ENCODE measurements at regions not wholly inside any gene's neighbourhood (a gene's known extent, or its start where the extent isn't known, plus 50 kb on each side); places are given as distances from the start of the nearest gene placed in this dataset.

DNA sequence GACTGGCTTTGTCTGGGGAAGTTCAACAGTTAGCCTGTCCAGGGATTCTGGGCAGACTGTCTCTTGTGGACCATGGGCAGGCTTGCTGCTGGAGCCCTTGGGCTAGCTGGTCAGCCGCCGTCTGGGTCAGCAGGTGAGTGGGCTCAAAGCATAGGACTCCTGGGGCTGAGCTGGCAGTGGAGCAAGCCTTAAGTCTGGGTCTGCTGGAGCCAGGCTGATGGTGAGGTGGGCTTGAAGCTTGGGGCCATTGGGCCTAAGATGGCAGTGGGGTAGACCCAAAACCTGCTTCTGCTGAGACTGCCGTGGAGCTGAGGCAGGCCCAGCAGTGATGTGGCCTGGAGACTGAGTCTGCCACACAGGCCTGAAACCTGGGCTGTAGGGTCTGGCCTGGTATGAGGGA lies 645.1 kb downstream of the RAPGEF2 start:
- no TSS peak for BruUV-seq (replicated peaks)
- WGBS (ENCODE audit: low lambda C conversion rate), result no CpG with 5 or more reads among the region's 3 CpGs

More for the DNA sequence above, 645.1 kb downstream of the RAPGEF2 start:
- intact Hi-C loops (cut with micrococcal nuclease; ENCODE audit: unreplicated experiment), result no loop called here
- H3K9ac ChIP-seq (ENCODE audit: insufficient read depth, low read depth, low read length), result no peak overlapping the region
- H3K4me3 ChIP-seq (replicated peaks in 1 of 3; ENCODE audit: insufficient read depth in 1 of 3, low read depth in 2 of 3, low read length in 3 of 3), result no peak overlapping the region
- TF ChIP-seq ZNF101 (CRISPR knock-in tag; IDR thresholded peaks at IDR 0.05; ENCODE audit: borderline replicate concordance, low read depth) (no peak), CCAR2 (optimal IDR thresholded peaks at IDR 0.05; ENCODE audit: low read depth, low read length) (no peak), NR2F2 (IDR thresholded peaks at IDR 0.05; ENCODE audit: borderline replicate concordance, low read depth) (no peak), ZNF589 (CRISPR knock-in tag; conservative IDR thresholded peaks at IDR 0.05) (no peak), KLF12 (CRISPR knock-in tag; IDR thresholded peaks at IDR 0.05; ENCODE audit: borderline replicate concordance) (no peak)
- TF ChIP-seq, protein P1, sequence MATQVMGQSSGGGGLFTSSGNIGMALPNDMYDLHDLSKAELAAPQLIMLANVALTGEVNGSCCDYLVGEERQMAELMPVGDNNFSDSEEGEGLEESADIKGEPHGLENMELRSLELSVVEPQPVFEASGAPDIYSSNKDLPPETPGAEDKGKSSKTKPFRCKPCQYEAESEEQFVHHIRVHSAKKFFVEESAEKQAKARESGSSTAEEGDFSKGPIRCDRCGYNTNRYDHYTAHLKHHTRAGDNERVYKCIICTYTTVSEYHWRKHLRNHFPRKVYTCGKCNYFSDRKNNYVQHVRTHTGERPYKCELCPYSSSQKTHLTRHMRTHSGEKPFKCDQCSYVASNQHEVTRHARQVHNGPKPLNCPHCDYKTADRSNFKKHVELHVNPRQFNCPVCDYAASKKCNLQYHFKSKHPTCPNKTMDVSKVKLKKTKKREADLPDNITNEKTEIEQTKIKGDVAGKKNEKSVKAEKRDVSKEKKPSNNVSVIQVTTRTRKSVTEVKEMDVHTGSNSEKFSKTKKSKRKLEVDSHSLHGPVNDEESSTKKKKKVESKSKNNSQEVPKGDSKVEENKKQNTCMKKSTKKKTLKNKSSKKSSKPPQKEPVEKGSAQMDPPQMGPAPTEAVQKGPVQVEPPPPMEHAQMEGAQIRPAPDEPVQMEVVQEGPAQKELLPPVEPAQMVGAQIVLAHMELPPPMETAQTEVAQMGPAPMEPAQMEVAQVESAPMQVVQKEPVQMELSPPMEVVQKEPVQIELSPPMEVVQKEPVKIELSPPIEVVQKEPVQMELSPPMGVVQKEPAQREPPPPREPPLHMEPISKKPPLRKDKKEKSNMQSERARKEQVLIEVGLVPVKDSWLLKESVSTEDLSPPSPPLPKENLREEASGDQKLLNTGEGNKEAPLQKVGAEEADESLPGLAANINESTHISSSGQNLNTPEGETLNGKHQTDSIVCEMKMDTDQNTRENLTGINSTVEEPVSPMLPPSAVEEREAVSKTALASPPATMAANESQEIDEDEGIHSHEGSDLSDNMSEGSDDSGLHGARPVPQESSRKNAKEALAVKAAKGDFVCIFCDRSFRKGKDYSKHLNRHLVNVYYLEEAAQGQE (IDR thresholded peaks at IDR 0.05; ENCODE audit: borderline replicate concordance in 1 of 2, low read depth in 1 of 2, low read length in 2 of 2), result no peak
- TF ChIP-seq, protein P2, sequence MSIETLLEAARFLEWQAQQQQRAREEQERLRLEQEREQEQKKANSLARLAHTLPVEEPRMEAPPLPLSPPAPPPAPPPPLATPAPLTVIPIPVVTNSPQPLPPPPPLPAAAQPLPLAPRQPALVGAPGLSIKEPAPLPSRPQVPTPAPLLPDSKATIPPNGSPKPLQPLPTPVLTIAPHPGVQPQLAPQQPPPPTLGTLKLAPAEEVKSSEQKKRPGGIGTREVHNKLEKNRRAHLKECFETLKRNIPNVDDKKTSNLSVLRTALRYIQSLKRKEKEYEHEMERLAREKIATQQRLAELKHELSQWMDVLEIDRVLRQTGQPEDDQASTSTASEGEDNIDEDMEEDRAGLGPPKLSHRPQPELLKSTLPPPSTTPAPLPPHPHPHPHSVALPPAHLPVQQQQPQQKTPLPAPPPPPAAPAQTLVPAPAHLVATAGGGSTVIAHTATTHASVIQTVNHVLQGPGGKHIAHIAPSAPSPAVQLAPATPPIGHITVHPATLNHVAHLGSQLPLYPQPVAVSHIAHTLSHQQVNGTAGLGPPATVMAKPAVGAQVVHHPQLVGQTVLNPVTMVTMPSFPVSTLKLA (IDR thresholded peaks at IDR 0.05), result no peak
- no peak for DNase-seq (ENCODE audit: low spot score)
- in situ Hi-C loops (cut with HindIII; ENCODE audit: extremely low pct_ligation_motif_present, low pct_unique_long_range_greater_than_20kb), result no loop called here
- no peaks in the 10 kb centered on the region for H3K9me3 ChIP-seq (ENCODE audit: low read length)
- H3K79me2 ChIP-seq (ENCODE audit: insufficient read depth, low read length), result no peaks in the 10 kb centered on the region
- H3K4me2 ChIP-seq (ENCODE audit: low read depth, low read length), result no peak overlapping the region
- FAIRE-seq, result no peak
- H3K27ac ChIP-seq (ENCODE audit: extremely low read length, insufficient read depth, low read length), result no peak overlapping the region
- H2AFZ ChIP-seq (ENCODE audit: low read length), result no peak overlapping the region
- H3K36me3 ChIP-seq (replicated peaks in 1 of 2; ENCODE audit: control insufficient read depth in 1 of 2, insufficient read depth in 2 of 2, low read length in 2 of 2), result no peaks in the 10 kb centered on the region
- ATAC-seq, result no peak
- H4K20me1 ChIP-seq (ENCODE audit: insufficient read depth, low read length), result no peaks in the 10 kb centered on the region
- POLR2A ChIA-PET, result no interaction called here
- no peaks in the 10 kb centered on the region for H3K27me3 ChIP-seq (ENCODE audit: control insufficient read depth in 1 of 2, insufficient read depth in 2 of 2, low read length in 2 of 2)
- H3K4me1 ChIP-seq (ENCODE audit: insufficient read depth, low read length), result no peaks in the 10 kb centered on the region
- CTCF ChIA-PET (ENCODE audit: low intra/inter-chr PET ratio, low total read pairs), result no interaction called here
